ENCODE measurements at regions not wholly inside any gene's neighbourhood (a gene's known extent, or its start where the extent isn't known, plus 50 kb on each side); places are given as distances from the start of the nearest gene placed in this dataset.
"Not testable (repeated sequence)": the region's sequence is repeated elsewhere in the genome, so short reads cannot be mapped to it uniquely, and the experiment has no call there.

DNA sequence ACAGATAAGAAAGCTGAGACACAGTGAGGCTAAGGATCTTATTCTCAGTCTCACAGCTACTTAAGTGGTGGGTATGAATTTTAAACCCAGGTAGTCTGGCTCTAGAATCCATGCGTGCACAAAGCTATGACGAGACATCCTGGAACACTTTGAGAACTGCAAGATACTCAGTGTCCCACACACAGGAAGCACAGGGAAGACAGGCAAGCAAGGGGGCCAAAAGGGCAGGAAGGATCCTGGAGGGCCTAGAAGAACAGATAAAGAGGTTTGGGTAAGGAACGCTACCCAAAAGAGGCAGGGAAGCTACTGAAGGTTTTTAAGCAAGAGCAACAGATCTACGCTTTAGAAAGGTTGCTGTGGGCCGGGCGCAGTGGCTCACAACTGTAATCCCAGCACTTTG lies 99.1 kb upstream of the HES1 start:
- Histone ChIP-seq H3K36me3 (ENCODE audit: control insufficient read depth in 2 of 2, insufficient read depth in 2 of 2, low read length in 2 of 2) (no peaks in the 10 kb centered on the region), H3K4me3 (ENCODE audit: low read length in 2 of 2) (no peak overlapping the region), H3K27me3 (ENCODE audit: control insufficient read depth in 2 of 2, insufficient read depth in 2 of 2, low read length in 2 of 2) (peaks cover 0 to 1% of the 10 kb centered on the region in 2 donors), H3K9ac (ENCODE audit: low read depth in 1 of 2, low read length in 2 of 2) (no peak overlapping the region), H3K27ac (ENCODE audit: low read depth in 2 of 2, low read length in 2 of 2) (no peak overlapping the region), H3K4me1 (ENCODE audit: control insufficient read depth in 2 of 2, insufficient read depth in 2 of 2, low read length in 2 of 2) (peaks cover 35 to 50% of the 10 kb centered on the region in 2 donors), H3K9me3 (ENCODE audit: control insufficient read depth in 2 of 2, low read length in 2 of 2) (no peaks in the 10 kb centered on the region)

DNA sequence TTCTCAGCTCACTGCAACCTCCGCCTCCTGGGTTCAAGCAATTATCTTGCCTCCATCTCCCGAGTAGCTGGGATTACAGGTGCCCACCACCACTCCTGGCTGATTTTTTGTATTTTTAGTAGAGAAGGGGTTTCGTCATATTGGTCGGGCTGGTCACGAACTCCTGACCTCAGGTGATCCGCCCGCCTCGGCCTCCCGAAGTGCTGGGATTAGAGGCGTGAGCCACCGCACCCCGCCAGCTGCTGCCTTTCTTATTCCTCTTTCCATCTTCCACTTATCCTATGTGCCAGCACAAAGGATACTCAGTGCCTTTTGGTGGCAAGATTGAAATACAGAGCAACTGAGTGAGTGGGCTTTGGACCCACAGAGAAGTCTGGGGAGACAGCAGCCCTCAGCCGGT lies 97.6 kb upstream of the HES1 start:
- not testable (repeated sequence) for H3K27ac ChIP-seq (ENCODE audit: low read depth in 2 of 2, low read length in 2 of 2); H3K4me3 ChIP-seq (ENCODE audit: low read length in 2 of 2); H3K27me3 ChIP-seq (ENCODE audit: control insufficient read depth in 2 of 2, insufficient read depth in 2 of 2, low read length in 2 of 2); H3K9me3 ChIP-seq (ENCODE audit: control insufficient read depth in 2 of 2, low read length in 2 of 2); H3K9ac ChIP-seq (ENCODE audit: low read depth in 1 of 2, low read length in 2 of 2); H3K36me3 ChIP-seq (ENCODE audit: control insufficient read depth in 2 of 2, insufficient read depth in 2 of 2, low read length in 2 of 2)
- H3K4me1 ChIP-seq (ENCODE audit: control insufficient read depth in 2 of 2, insufficient read depth in 2 of 2, low read length in 2 of 2): peaks cover 26 to 39% of the 10 kb centered on the region in 2 donors

DNA sequence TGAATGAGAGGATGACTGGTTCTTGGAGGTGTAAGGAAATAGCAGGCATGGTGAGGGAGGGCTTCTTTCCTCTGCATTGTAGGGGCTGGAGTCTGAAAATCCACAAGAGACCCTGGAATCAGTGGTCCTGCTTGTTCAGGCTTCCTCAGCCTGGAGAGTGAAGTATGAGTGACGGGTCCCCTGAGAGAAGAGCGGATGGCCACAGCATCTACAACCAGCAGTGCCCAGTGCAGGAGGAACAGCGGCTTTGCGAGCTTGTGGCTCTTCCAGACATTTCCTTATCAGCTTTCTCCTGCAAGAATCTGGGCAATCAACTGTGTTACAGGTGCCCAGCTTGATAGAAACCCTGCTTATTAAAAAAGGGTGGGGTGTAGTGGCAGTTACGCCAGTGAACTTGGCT lies 97.0 kb upstream of the HES1 start:
- Histone ChIP-seq H3K9me3 (ENCODE audit: control insufficient read depth in 2 of 2, low read length in 2 of 2) (no peaks in the 10 kb centered on the region), H3K36me3 (ENCODE audit: control insufficient read depth in 2 of 2, insufficient read depth in 2 of 2, low read length in 2 of 2) (no peaks in the 10 kb centered on the region), H3K4me3 (ENCODE audit: low read length in 2 of 2) (no peak overlapping the region), H3K27me3 (ENCODE audit: control insufficient read depth in 2 of 2, insufficient read depth in 2 of 2, low read length in 2 of 2) (peaks cover 0 to under 1% of the 10 kb centered on the region in 2 donors), H3K4me1 (ENCODE audit: control insufficient read depth in 2 of 2, insufficient read depth in 2 of 2, low read length in 2 of 2) (peaks cover 24 to 34% of the 10 kb centered on the region in 2 donors), H3K9ac (ENCODE audit: low read depth in 1 of 2, low read length in 2 of 2) (peak overlapping the region in 1 of 2 donors; percentile 2), H3K27ac (ENCODE audit: low read depth in 2 of 2, low read length in 2 of 2) (peak overlapping the region; percentile 11 to 23)

DNA sequence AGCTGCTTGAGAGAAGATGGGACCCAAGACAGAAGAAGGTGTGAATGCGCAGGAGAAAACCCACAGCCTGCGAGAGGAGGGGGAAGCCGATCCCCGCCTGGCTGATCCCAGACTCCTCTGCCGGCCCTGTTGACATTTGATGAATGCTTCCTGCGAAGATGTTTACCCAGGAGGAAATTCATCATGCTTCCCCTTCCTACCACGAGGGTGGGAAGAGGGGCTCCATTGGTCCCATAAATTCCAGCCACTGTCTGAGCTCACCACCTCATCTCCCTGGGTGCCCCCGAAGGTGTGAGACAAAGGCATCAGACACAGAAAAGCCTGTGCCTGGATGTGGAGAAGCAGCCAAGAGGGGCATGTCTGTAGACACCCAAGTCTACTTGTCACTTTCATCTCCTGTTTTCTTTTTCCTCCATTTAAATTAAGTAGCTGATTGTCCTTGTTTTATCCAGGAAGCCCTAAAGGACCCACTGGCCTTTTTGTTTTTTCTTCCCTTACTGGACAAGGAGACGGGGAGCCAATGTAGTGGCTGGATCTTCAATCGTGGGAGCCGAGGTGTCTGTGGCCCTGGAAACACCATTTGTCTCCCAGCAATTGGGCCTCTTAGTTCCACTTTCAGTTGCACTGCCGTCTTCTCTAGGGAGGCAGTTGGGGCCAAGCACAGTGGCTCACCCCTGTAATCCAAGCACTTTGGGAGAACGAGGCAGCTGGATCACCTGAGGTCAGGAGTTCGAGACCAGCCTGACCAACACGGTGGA lies 95.3 kb upstream of the HES1 start:
- H3K27ac ChIP-seq (ENCODE audit: low read depth in 2 of 2, low read length in 2 of 2): no peak overlapping the region
- H3K36me3 ChIP-seq (ENCODE audit: control insufficient read depth in 2 of 2, insufficient read depth in 2 of 2, low read length in 2 of 2): no peaks in the 10 kb centered on the region
- H3K9ac ChIP-seq (ENCODE audit: low read depth in 1 of 2, low read length in 2 of 2): no peak overlapping the region
- no peak overlapping the region for H3K4me3 ChIP-seq (ENCODE audit: low read length in 2 of 2)
- H3K9me3 ChIP-seq (ENCODE audit: control insufficient read depth in 2 of 2, low read length in 2 of 2): no peaks in the 10 kb centered on the region
- peaks cover 9 to 19% of the 10 kb centered on the region in 2 donors for H3K4me1 ChIP-seq (ENCODE audit: control insufficient read depth in 2 of 2, insufficient read depth in 2 of 2, low read length in 2 of 2)
- H3K27me3 ChIP-seq (ENCODE audit: control insufficient read depth in 2 of 2, insufficient read depth in 2 of 2, low read length in 2 of 2): no peaks in the 10 kb centered on the region

DNA sequence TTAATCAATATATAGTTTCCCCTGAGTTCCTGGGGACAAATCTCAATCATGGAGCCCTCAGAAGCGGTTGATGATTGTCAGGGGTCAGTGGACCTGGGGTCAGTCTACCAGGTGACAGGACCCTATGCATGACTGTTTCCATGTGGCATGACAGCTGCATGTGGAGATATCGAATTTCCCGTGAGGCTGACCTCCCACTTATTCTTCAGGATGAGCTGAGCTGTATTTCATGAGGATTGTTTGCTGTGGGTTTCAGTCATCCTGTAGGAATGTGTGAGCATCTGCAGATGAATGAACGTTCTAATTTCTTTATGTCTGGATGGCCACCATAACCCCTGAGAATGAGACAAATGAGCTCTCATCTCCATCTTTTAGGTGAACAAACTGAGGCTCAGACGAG lies 93.0 kb upstream of the HES1 start:
- Histone ChIP-seq H3K27me3 (ENCODE audit: control insufficient read depth in 2 of 2, insufficient read depth in 2 of 2, low read length in 2 of 2) (no peaks in the 10 kb centered on the region), H3K36me3 (ENCODE audit: control insufficient read depth in 2 of 2, insufficient read depth in 2 of 2, low read length in 2 of 2) (no peaks in the 10 kb centered on the region), H3K4me3 (ENCODE audit: low read length in 2 of 2) (no peak overlapping the region), H3K27ac (ENCODE audit: low read depth in 2 of 2, low read length in 2 of 2) (no peak overlapping the region), H3K9ac (ENCODE audit: low read depth in 1 of 2, low read length in 2 of 2) (no peak overlapping the region), H3K4me1 (ENCODE audit: control insufficient read depth in 2 of 2, insufficient read depth in 2 of 2, low read length in 2 of 2) (peaks cover 10 to 25% of the 10 kb centered on the region in 2 donors), H3K9me3 (ENCODE audit: control insufficient read depth in 2 of 2, low read length in 2 of 2) (no peaks in the 10 kb centered on the region)

DNA sequence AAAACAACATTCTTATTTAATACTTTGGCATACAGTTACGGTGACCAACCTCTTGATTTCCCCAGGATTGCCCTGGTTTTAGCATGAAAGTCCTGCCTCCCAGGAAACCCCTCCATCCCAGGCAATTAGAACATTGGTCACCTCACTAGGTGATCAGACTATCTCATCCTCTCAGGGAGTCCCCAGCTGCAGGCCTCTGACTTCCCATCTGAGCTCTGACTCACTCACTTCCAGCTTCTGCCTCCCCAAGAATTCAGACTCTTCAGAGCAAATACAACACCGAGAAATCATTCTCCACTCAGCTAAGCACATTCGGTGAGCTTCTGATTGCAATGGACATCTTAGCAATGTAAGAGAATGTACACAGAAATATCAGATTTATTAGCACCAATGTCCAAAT lies 92.4 kb upstream of the HES1 start:
- no peak overlapping the region for H3K4me3 ChIP-seq (ENCODE audit: low read length in 2 of 2)
- H3K9me3 ChIP-seq (ENCODE audit: control insufficient read depth in 2 of 2, low read length in 2 of 2): no peaks in the 10 kb centered on the region
- no peak overlapping the region for H3K27ac ChIP-seq (ENCODE audit: low read depth in 2 of 2, low read length in 2 of 2)
- H3K36me3 ChIP-seq (ENCODE audit: control insufficient read depth in 2 of 2, insufficient read depth in 2 of 2, low read length in 2 of 2): no peaks in the 10 kb centered on the region
- H3K4me1 ChIP-seq (ENCODE audit: control insufficient read depth in 2 of 2, insufficient read depth in 2 of 2, low read length in 2 of 2): peaks cover 10 to 23% of the 10 kb centered on the region in 2 donors
- H3K27me3 ChIP-seq (ENCODE audit: control insufficient read depth in 2 of 2, insufficient read depth in 2 of 2, low read length in 2 of 2): no peaks in the 10 kb centered on the region
- no peak overlapping the region for H3K9ac ChIP-seq (ENCODE audit: low read depth in 1 of 2, low read length in 2 of 2)

DNA sequence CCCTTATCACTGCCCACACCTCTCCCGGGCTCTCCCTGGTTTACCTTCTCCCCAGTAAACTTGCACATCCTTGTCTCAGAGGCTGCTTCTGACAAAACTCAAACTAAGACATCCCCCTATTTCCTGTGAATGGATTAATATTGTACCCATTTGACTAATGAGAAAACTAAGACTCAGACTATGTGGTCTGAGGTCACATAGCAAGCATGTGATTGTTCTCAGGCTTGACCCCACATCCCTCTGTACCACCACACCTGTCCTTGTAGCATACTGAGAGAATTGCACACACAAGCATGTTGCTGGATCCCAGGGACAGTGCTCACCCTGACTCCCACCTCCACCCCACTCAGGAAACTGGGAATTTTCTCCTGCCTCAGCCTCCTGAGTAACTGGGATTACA lies 90.7 kb upstream of the HES1 start:
- Histone ChIP-seq H3K4me3 (ENCODE audit: low read length in 2 of 2) (no peak overlapping the region), H3K27me3 (ENCODE audit: control insufficient read depth in 2 of 2, insufficient read depth in 2 of 2, low read length in 2 of 2) (no peaks in the 10 kb centered on the region), H3K36me3 (ENCODE audit: control insufficient read depth in 2 of 2, insufficient read depth in 2 of 2, low read length in 2 of 2) (no peaks in the 10 kb centered on the region), H3K9ac (ENCODE audit: low read depth in 1 of 2, low read length in 2 of 2) (no peak overlapping the region), H3K9me3 (ENCODE audit: control insufficient read depth in 2 of 2, low read length in 2 of 2) (no peaks in the 10 kb centered on the region), H3K4me1 (ENCODE audit: control insufficient read depth in 2 of 2, insufficient read depth in 2 of 2, low read length in 2 of 2) (peaks cover 7 to 21% of the 10 kb centered on the region in 2 donors), H3K27ac (ENCODE audit: low read depth in 2 of 2, low read length in 2 of 2) (no peak overlapping the region)

DNA sequence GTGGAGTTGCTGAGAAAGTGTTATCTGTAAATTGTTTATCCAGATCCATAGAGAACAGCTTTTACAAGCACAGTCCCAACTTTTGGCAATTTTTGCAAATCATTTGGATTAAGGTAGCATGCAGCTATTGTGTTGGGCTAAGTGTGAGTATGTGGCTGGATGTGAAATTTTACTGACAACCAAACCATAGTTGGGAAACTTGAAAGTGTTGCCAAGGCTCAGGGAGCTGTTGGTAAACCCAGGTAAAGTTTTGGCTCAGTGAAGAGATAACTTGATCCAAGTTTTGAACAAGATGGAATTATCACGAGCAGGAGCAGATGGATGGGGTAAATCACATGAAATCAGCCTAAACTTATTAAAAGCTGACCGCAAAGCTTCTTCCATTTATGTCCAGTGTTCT lies 90.0 kb upstream of the HES1 start:
- peaks cover 0 to under 1% of the 10 kb centered on the region in 2 donors for H3K9me3 ChIP-seq (ENCODE audit: control insufficient read depth in 2 of 2, low read length in 2 of 2)
- H3K36me3 ChIP-seq (ENCODE audit: control insufficient read depth in 2 of 2, insufficient read depth in 2 of 2, low read length in 2 of 2): no peaks in the 10 kb centered on the region
- no peak overlapping the region for H3K4me3 ChIP-seq (ENCODE audit: low read length in 2 of 2)
- peaks cover 7 to 21% of the 10 kb centered on the region in 2 donors for H3K4me1 ChIP-seq (ENCODE audit: control insufficient read depth in 2 of 2, insufficient read depth in 2 of 2, low read length in 2 of 2)
- H3K27me3 ChIP-seq (ENCODE audit: control insufficient read depth in 2 of 2, insufficient read depth in 2 of 2, low read length in 2 of 2): no peaks in the 10 kb centered on the region
- no peak overlapping the region for H3K9ac ChIP-seq (ENCODE audit: low read depth in 1 of 2, low read length in 2 of 2)
- H3K27ac ChIP-seq (ENCODE audit: low read depth in 2 of 2, low read length in 2 of 2): no peak overlapping the region

DNA sequence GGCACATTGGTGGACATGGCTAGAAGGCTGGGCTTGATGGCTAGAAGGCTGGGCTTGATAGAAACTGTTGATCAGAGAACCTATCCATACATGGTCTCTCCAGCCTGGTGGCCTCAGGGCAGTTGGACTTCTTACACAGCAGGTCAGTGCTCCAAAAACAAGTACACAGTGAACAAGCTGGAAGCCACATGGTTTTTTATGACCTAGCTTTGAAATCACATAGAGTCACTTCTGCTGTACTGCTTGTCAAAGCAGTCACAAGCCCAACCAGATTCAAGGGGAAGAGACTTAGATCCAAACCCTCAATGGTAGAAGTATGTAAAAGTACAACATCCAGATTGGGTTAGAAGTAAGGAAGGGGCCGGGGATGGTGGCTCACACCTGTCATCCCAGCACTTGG lies 89.4 kb upstream of the HES1 start:
- Histone ChIP-seq H3K27me3 (ENCODE audit: control insufficient read depth in 2 of 2, insufficient read depth in 2 of 2, low read length in 2 of 2) (no peaks in the 10 kb centered on the region), H3K4me3 (ENCODE audit: low read length in 2 of 2) (no peak overlapping the region), H3K9me3 (ENCODE audit: control insufficient read depth in 2 of 2, low read length in 2 of 2) (peaks cover 3 to 6% of the 10 kb centered on the region in 2 donors), H3K27ac (ENCODE audit: low read depth in 2 of 2, low read length in 2 of 2) (peak overlapping the region in 1 of 2 donors; percentile 56), H3K9ac (ENCODE audit: low read depth in 1 of 2, low read length in 2 of 2) (no peak overlapping the region), H3K36me3 (ENCODE audit: control insufficient read depth in 2 of 2, insufficient read depth in 2 of 2, low read length in 2 of 2) (no peaks in the 10 kb centered on the region), H3K4me1 (ENCODE audit: control insufficient read depth in 2 of 2, insufficient read depth in 2 of 2, low read length in 2 of 2) (peaks cover 11 to 24% of the 10 kb centered on the region in 2 donors)

DNA sequence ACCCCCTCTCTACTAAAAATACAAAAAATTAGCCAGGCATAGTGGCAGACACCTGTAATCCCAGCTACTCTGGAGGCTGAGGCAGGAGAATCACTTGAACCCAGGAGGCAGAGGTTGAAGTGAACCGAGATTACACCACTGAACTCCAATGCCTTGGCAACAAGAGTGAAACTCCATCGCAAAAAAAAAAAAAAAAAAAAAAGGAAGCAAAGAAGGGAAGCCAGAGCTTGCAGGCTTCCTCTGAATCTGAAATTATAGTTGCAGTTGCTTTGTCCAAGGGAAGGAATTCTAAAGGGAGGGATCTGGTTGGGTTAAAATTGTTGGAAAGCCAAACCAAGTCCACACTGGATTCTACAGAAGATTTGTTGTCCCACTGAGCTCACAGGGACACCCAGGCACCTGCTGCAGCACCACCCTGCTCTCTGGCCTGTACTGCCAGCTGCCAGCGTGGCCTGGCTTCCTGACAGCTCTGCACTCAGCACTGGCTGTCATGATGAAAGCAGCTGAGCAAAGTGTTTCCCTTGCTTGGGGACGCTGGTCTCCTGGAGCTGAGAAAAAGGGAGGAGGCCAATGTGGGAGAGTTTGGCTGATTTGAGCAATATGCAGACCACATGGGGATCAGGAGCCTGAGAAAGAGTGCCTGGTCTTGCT lies 88.8 kb upstream of the HES1 start:
- Histone ChIP-seq H3K4me1 (ENCODE audit: control insufficient read depth in 2 of 2, insufficient read depth in 2 of 2, low read length in 2 of 2) (peaks cover 16 to 30% of the 10 kb centered on the region in 2 donors), H3K27ac (ENCODE audit: low read depth in 2 of 2, low read length in 2 of 2) (peak overlapping the region; percentile 54 to 56), H3K36me3 (ENCODE audit: control insufficient read depth in 2 of 2, insufficient read depth in 2 of 2, low read length in 2 of 2) (no peaks in the 10 kb centered on the region), H3K9ac (ENCODE audit: low read depth in 1 of 2, low read length in 2 of 2) (peak overlapping the region; percentile 33 to 52), H3K4me3 (ENCODE audit: low read length in 2 of 2) (no peak overlapping the region), H3K27me3 (ENCODE audit: control insufficient read depth in 2 of 2, insufficient read depth in 2 of 2, low read length in 2 of 2) (no peaks in the 10 kb centered on the region), H3K9me3 (ENCODE audit: control insufficient read depth in 2 of 2, low read length in 2 of 2) (peaks cover 3 to 7% of the 10 kb centered on the region in 2 donors)

Measured in mucosa of rectum (tissue), 2 donors.